ENCODE measurements at regions not wholly inside any gene's neighbourhood (a gene's known extent, or its start where the extent isn't known, plus 50 kb on each side); places are given as distances from the start of the nearest gene placed in this dataset.

DNA sequence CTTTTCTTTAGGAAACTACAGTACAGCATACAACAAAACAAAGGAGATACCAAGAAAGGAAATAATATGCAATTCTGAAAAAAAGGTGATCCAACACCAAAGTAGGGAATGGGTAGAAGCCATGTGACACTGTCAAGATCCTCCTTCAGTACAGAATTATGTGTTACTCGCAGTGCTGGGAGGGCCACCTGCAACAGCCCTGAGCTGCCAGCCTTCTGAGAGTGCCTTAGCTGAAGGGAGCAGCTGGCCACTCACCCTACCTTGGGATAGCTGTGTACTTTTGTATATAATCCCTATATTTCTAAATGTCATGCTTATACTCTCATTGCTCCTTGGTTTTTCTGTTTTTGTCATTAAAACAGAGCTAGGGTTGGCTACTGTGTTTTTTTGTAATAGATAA is 1518.2 kb upstream of the PCDH20 start:
- no peak for ATAC-seq
- TF ChIP-seq ESRRG (CRISPR knock-in tag; IDR thresholded peaks at IDR 0.05): no peak
- TF ChIP-seq, protein P1, sequence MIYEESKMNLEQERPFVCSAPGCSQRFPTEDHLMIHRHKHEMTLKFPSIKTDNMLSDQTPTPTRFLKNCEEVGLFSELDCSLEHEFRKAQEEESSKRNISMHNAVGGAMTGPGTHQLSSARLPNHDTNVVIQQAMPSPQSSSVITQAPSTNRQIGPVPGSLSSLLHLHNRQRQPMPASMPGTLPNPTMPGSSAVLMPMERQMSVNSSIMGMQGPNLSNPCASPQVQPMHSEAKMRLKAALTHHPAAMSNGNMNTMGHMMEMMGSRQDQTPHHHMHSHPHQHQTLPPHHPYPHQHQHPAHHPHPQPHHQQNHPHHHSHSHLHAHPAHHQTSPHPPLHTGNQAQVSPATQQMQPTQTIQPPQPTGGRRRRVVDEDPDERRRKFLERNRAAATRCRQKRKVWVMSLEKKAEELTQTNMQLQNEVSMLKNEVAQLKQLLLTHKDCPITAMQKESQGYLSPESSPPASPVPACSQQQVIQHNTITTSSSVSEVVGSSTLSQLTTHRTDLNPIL (CRISPR knock-in tag; IDR thresholded peaks at IDR 0.05; ENCODE audit: low read depth): no peak
- TF ChIP-seq ZNF565 (CRISPR knock-in tag; conservative IDR thresholded peaks at IDR 0.05; ENCODE audit: low read depth): no peak
- TF ChIP-seq ARNTL (CRISPR knock-in tag; IDR thresholded peaks at IDR 0.05; ENCODE audit: borderline replicate concordance, low read depth): no peak
- no peak for TF ChIP-seq CSRNP3 (CRISPR knock-in tag; IDR thresholded peaks at IDR 0.05)
- TF ChIP-seq TCF4 (CRISPR knock-in tag; IDR thresholded peaks at IDR 0.05; ENCODE audit: borderline replicate concordance): no peak
- TF ChIP-seq GLIS3 (CRISPR knock-in tag; IDR thresholded peaks at IDR 0.05): no peak
- no peak for TF ChIP-seq PATZ1 (CRISPR knock-in tag; IDR thresholded peaks at IDR 0.05; ENCODE audit: borderline replicate concordance)
- no peak for TF ChIP-seq OSR1 (CRISPR knock-in tag; IDR thresholded peaks at IDR 0.05)

DNA sequence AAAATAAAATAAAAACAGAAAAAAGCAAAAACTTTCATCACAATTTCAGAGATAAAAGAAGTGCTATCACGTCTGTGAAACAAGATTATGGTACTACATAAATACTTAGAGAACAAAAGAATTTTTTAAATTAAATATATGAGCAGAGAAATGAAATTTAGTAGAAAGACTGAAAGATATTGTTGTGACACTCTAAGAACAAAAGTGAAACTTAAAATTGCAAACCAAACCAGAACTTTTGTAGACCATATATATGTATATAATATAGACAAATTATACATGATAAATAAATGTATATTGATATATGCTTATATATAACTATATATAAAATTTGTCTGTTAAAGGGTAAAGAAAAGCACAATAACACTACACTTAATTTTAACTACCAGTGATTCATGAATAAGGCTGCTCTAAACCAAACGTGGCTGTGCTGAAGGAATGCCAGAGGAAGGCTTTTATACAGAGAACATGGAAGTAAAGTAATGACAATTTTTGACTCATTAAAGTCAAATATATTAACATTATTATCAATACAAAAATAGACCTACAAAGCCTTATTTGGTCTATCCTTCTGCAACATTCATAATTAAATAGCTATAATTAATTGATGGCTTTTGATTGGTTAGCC is 1516.7 kb upstream of the PCDH20 start:
- peak; percentile 53 for ATAC-seq
- 0 out of 2 replicates have a peak, but pooled peaks have one; percentile 1 for TF ChIP-seq CSRNP3 (CRISPR knock-in tag; IDR thresholded peaks at IDR 0.05)
- no peak for TF ChIP-seq PATZ1 (CRISPR knock-in tag; IDR thresholded peaks at IDR 0.05; ENCODE audit: borderline replicate concordance)

DNA sequence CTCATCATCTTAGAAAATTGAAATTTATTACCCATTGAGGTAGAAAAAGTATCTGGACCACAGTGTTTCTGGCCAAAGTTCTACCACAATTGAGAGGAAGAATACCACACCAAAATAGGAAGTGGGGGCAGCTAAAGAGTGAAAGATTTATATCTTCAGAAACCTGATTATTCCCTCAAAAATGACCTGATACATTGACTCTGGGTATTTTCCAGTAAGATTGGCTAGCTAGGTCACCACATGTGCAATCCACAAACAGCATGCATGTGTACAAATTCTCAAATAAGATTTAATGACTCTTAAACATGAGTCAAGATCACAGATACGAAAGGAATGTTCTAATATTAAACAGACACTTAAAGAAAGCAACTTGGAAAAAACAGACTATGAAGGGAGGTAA is 1516.2 kb upstream of the PCDH20 start:
- TF ChIP-seq, protein P1 (CRISPR knock-in tag; IDR thresholded peaks at IDR 0.05; ENCODE audit: low read depth): 0 out of 2 replicates have a peak, but pooled peaks have one; percentile 45
- TF ChIP-seq TOX (CRISPR knock-in tag; IDR thresholded peaks at IDR 0.05; ENCODE audit: borderline replicate concordance) (0 out of 2 replicates have a peak, but pooled peaks have one; percentile 47), PATZ1 (CRISPR knock-in tag; IDR thresholded peaks at IDR 0.05; ENCODE audit: borderline replicate concordance) (peak; percentile 74; the same call in 1 of the 2 replicates), BACH2 (CRISPR knock-in tag; IDR thresholded peaks at IDR 0.05; ENCODE audit: borderline replicate concordance) (no peak), ZC3H10 (CRISPR knock-in tag; IDR thresholded peaks at IDR 0.05) (0 out of 2 replicates have a peak, but pooled peaks have one; percentile 39), ISL1 (CRISPR knock-in tag; IDR thresholded peaks at IDR 0.05) (peak; percentile 87), TSHZ2 (CRISPR knock-in tag; IDR thresholded peaks at IDR 0.05) (no peak; the same call in 1 of the 2 replicates), RARB (CRISPR knock-in tag; IDR thresholded peaks at IDR 0.05) (0 out of 2 replicates have a peak, but pooled peaks have one; percentile 58), TCF4 (CRISPR knock-in tag; IDR thresholded peaks at IDR 0.05; ENCODE audit: borderline replicate concordance) (peak; percentile 56), ZNF8 (CRISPR knock-in tag; IDR thresholded peaks at IDR 0.05) (no peak), CSRNP3 (CRISPR knock-in tag; IDR thresholded peaks at IDR 0.05) (peak; percentile 74; the same call in 1 of the 2 replicates), OSR1 (CRISPR knock-in tag; IDR thresholded peaks at IDR 0.05) (no peak)
- ATAC-seq: peak; percentile 87
